ENCODE measurements at regions not wholly inside any gene's neighbourhood (a gene's known extent, or its start where the extent isn't known, plus 50 kb on each side); places are given as distances from the start of the nearest gene placed in this dataset.

- H3K4me3 ChIP-seq (ENCODE audit: low read length) = no peak overlapping the region
- no peak for DNase-seq (ENCODE audit: low read depth)
- no peak for TF ChIP-seq CTCF (IDR thresholded peaks at IDR 0.05; ENCODE audit: insufficient read depth, low read depth, low read length, missing control alignments)
Measured at GRCh38 chr16:35685085-35685484, 2225.7 kb downstream of the TP53TG3F start.

GRCh38 chr16:35686595-35686994 is 2227.2 kb downstream of the TP53TG3F start:
- no peak for TF ChIP-seq CTCF (IDR thresholded peaks at IDR 0.05; ENCODE audit: insufficient read depth, low read depth, low read length, missing control alignments)
- no peak for DNase-seq (ENCODE audit: low read depth)
- no peak overlapping the region for H3K4me3 ChIP-seq (ENCODE audit: low read length)

GRCh38 chr16:35687071-35687470 is 2227.7 kb downstream of the TP53TG3F start:
- no peak for TF ChIP-seq CTCF (IDR thresholded peaks at IDR 0.05; ENCODE audit: insufficient read depth, low read depth, low read length, missing control alignments)
- DNase-seq (ENCODE audit: low read depth) = no peak
- H3K4me3 ChIP-seq (ENCODE audit: low read length) = no peak overlapping the region

- TF ChIP-seq CTCF (IDR thresholded peaks at IDR 0.05; ENCODE audit: insufficient read depth, low read depth, low read length, missing control alignments) = no peak
- H3K4me3 ChIP-seq (ENCODE audit: low read length) = no peak overlapping the region
- no peak for DNase-seq (ENCODE audit: low read depth)
Measured at GRCh38 chr16:35687781-35688180, 2228.4 kb downstream of the TP53TG3F start.

GRCh38 chr16:35689764-35690163 is 2230.4 kb downstream of the TP53TG3F start:
- DNase-seq (ENCODE audit: low read depth) = no peak
- H3K4me3 ChIP-seq (ENCODE audit: low read length) = no peak overlapping the region
- no peak for TF ChIP-seq CTCF (IDR thresholded peaks at IDR 0.05; ENCODE audit: insufficient read depth, low read depth, low read length, missing control alignments)

- no peak overlapping the region for H3K4me3 ChIP-seq (ENCODE audit: low read length)
- no peak for TF ChIP-seq CTCF (IDR thresholded peaks at IDR 0.05; ENCODE audit: insufficient read depth, low read depth, low read length, missing control alignments)
- no peak for DNase-seq (ENCODE audit: low read depth)
Measured at GRCh38 chr16:35690413-35690812, 2231.0 kb downstream of the TP53TG3F start.

GRCh38 chr16:35691057-35691456 is 2231.6 kb downstream of the TP53TG3F start:
- no peak overlapping the region for H3K4me3 ChIP-seq (ENCODE audit: low read length)
- TF ChIP-seq CTCF (IDR thresholded peaks at IDR 0.05; ENCODE audit: insufficient read depth, low read depth, low read length, missing control alignments) = no peak
- DNase-seq (ENCODE audit: low read depth) = no peak
